HEK293T (cell line): ENCODE measurements at regions not wholly inside any gene's neighbourhood (a gene's known extent, or its start where the extent isn't known, plus 50 kb on each side); places are given as distances from the start of the nearest gene placed in this dataset.

ENCODE experiments used
- CTCF ChIA-PET: fragments of 350-600 bp; formaldehyde crosslinking; extraction: SDS; loops from one replicate; lab custom pipeline; 2021; ENCODE audit warnings: antibody characterized with exemption, inconsistent platforms; lab: Yijun Ruan, JAX
- POLR2A ChIA-PET: fragments of 350-600 bp; formaldehyde crosslinking; extraction: SDS; loops from one replicate; lab custom pipeline; 2020; ENCODE audit warnings: antibody characterized with exemption, inconsistent platforms; lab: Yijun Ruan, JAX
- DNase-seq: peaks from one replicate; pipeline ENCODE4 v3.0.0; 2012; ENCODE audit warnings: mixed read lengths; ENCODE audit errors: extremely low spot score
- ARNT ChIP-seq: fragments of 450-650 bp; IDR thresholded peaks from 2 replicates; pipeline ENCODE4 v1.6.1; 2017; ENCODE audit warnings: mild to moderate bottlenecking
- BHLHE40 ChIP-seq: fragments of 450-650 bp; IDR thresholded peaks from 2 replicates; pipeline ENCODE4 v1.6.1; 2016; ENCODE audit warnings: mild to moderate bottlenecking, moderate library complexity, borderline replicate concordance
- CTBP1 ChIP-seq: fragments of 450-650 bp; IDR thresholded peaks from 2 replicates; pipeline ENCODE4 v1.6.1; 2016; ENCODE audit warnings: borderline replicate concordance
- ELF4 ChIP-seq: fragments of 450-650 bp; IDR thresholded peaks from 2 replicates; pipeline ENCODE4 v1.6.1; 2017; ENCODE audit warnings: antibody characterized with exemption
- FOXA1 ChIP-seq: fragments of 450-650 bp; IDR thresholded peaks from 2 replicates; pipeline ENCODE4 v1.6.1; 2016; ENCODE audit warnings: mild to moderate bottlenecking
- FOXK2 ChIP-seq: fragments of 450-650 bp; IDR thresholded peaks from 2 replicates; pipeline ENCODE4 v1.6.1; 2016; ENCODE audit warnings: mild to moderate bottlenecking
- FOXM1 ChIP-seq: fragments of 450-650 bp; IDR thresholded peaks from 2 replicates; pipeline ENCODE4 v1.6.1; 2017; ENCODE audit warnings: mild to moderate bottlenecking, borderline replicate concordance
- HDGF ChIP-seq: fragments of 450-650 bp; IDR thresholded peaks from 2 replicates; pipeline ENCODE4 v1.6.1; 2017; ENCODE audit warnings: antibody characterized with exemption, borderline replicate concordance
- L3MBTL2 ChIP-seq: fragments of 450-650 bp; conservative IDR thresholded peaks from 2 replicates; pipeline ENCODE4 v1.6.1; 2016; ENCODE audit warnings: mild to moderate bottlenecking
- LEF1 ChIP-seq: fragments of 450-650 bp; IDR thresholded peaks from 2 replicates; pipeline ENCODE4 v1.6.1; 2017; ENCODE audit warnings: mild to moderate bottlenecking, borderline replicate concordance
- NFRKB ChIP-seq: fragments of 450-650 bp; IDR thresholded peaks from 2 replicates; pipeline ENCODE4 v1.6.1; 2016; ENCODE audit warnings: mild to moderate bottlenecking, moderate library complexity
- SP1 ChIP-seq: fragments of 450-650 bp; IDR thresholded peaks from 2 replicates; pipeline ENCODE4 v1.6.1; 2017
- SUZ12 ChIP-seq: fragments of 450-650 bp; IDR thresholded peaks from 2 replicates; pipeline ENCODE4 v1.6.1; 2016; ENCODE audit warnings: mild to moderate bottlenecking
- TARDBP ChIP-seq: fragments of 450-650 bp; IDR thresholded peaks from 2 replicates; pipeline ENCODE4 v1.6.1; 2016
- ZNF384 ChIP-seq: fragments of 450-650 bp; IDR thresholded peaks from 2 replicates; pipeline ENCODE4 v1.6.1; 2016
- TF ChIP-seq, protein P1 (sequence below): fragments of 450-650 bp; IDR thresholded peaks from 2 replicates; pipeline ENCODE4 v1.6.1; 2016

- TF ChIP-seq CTBP1 (no peak), ARNT (no peak), HDGF (no peak), ZNF384 (no peak), L3MBTL2 (no peak), ELF4 (no peak), SP1 (no peak), FOXK2 (no peak), BHLHE40 (no peak), TARDBP (no peak), SUZ12 (no peak)
- TF ChIP-seq, protein P1, sequence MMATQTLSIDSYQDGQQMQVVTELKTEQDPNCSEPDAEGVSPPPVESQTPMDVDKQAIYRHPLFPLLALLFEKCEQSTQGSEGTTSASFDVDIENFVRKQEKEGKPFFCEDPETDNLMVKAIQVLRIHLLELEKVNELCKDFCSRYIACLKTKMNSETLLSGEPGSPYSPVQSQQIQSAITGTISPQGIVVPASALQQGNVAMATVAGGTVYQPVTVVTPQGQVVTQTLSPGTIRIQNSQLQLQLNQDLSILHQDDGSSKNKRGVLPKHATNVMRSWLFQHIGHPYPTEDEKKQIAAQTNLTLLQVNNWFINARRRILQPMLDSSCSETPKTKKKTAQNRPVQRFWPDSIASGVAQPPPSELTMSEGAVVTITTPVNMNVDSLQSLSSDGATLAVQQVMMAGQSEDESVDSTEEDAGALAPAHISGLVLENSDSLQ: no peak
- POLR2A ChIA-PET: no interaction called here
- CTCF ChIA-PET: no interaction called here
- no peak for DNase-seq
Observed at GRCh38 chr3:164467007-164467406, 611.3 kb downstream of the SI start.

- POLR2A ChIA-PET: no interaction called here
- DNase-seq: no peak
- no peak for TF ChIP-seq CTBP1
- TF ChIP-seq ARNT: no peak
- TF ChIP-seq TARDBP: no peak
- TF ChIP-seq HDGF: no peak
- no peak for TF ChIP-seq SUZ12
- TF ChIP-seq ELF4: no peak
- TF ChIP-seq FOXK2: no peak
- TF ChIP-seq ZNF384: no peak
- no peak for TF ChIP-seq NFRKB
- TF ChIP-seq LEF1: no peak
- no peak for TF ChIP-seq L3MBTL2
- no peak for TF ChIP-seq FOXM1
- TF ChIP-seq, protein P1: no peak
- no peak for TF ChIP-seq BHLHE40
- TF ChIP-seq FOXA1: no peak
- no peak for TF ChIP-seq SP1
- CTCF ChIA-PET: no interaction called here
Observed at GRCh38 chr3:164465172-164465571, 613.1 kb downstream of the SI start.

DNA sequence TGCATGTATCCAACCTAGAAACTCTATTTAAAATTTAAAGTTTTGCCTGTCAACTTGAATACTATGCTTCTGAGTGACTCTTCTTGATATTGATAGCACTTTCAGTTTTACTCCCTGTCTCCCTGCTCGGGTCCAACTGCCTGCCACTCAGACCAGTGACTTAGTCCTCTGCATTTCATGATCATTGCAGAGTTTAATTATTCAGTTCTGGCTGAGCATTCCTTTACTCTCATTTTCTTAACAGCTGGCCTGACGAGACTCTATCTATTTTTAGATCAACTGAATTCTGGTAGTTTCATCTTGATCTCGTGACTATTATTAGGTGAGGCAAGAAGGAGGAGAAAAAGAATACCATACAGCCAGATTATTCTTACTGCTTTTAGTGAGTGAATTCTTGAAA, 617.4 kb downstream of the SI start:
- CTCF ChIA-PET: no interaction called here
- no peak for DNase-seq
- no peak for TF ChIP-seq ZNF384
- no peak for TF ChIP-seq ARNT
- TF ChIP-seq SP1: no peak
- TF ChIP-seq, protein P1: no peak
- TF ChIP-seq CTBP1: no peak
- TF ChIP-seq SUZ12: no peak
- TF ChIP-seq L3MBTL2: no peak
- no peak for TF ChIP-seq ELF4
- TF ChIP-seq BHLHE40: no peak
- TF ChIP-seq LEF1: no peak
- no peak for TF ChIP-seq FOXM1
- TF ChIP-seq NFRKB: no peak
- no peak for TF ChIP-seq FOXK2
- TF ChIP-seq HDGF: no peak
- TF ChIP-seq FOXA1: no peak
- TF ChIP-seq TARDBP: no peak
- POLR2A ChIA-PET: no interaction called here

DNA sequence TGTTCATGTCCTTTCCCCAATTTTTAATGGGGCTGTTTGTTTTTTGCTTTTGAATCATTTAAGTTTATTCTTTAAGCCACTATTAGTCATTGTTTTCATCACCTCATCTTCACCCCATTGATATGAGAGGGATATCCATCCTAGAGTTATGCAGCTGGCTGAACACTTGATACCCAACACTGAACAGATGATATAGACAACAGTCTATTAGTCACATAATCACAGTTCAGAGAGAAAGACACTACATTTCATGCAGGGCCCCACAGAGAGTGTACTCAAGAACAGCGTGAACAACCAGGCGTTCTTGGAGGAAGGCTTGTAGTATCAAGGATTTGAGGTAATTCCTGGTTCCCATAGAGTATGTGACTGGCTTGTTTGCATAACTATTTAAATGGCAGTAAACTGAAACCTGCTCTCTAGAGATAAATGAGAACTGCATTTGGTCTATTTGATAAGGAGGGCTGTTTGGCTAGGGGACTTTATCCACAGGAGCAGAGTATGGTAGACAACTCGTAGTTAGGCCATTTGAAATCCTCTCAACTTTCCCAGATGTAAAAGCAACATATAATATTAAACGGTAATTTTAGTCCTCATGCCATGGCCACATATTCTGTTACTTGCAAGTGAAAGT, 618.7 kb downstream of the SI start:
- TF ChIP-seq SP1 (no peak), FOXM1 (no peak), HDGF (no peak)
- ChIA-PET POLR2A (no interaction called here), CTCF (no interaction called here)
- no peak for DNase-seq

- CTCF ChIA-PET: no interaction called here
- TF ChIP-seq BHLHE40 (no peak), FOXM1 (no peak), TARDBP (no peak), ELF4 (no peak), CTBP1 (no peak), FOXA1 (no peak)
- POLR2A ChIA-PET: no interaction called here
- DNase-seq: no peak
Observed at GRCh38 chr3:164458986-164459385, 619.3 kb downstream of the SI start.

GRCh38 chr3:164453714-164454113, 624.6 kb downstream of the SI start:
- DNase-seq: no peak
- CTCF ChIA-PET: no interaction called here
- POLR2A ChIA-PET: no interaction called here
- TF ChIP-seq FOXK2 (no peak), BHLHE40 (no peak), SP1 (no peak), ARNT (no peak), HDGF (no peak), LEF1 (no peak), L3MBTL2 (no peak), CTBP1 (no peak)
- TF ChIP-seq, protein P1: no peak
